Spleen (tissue), 11 donors: ENCODE measurements at regions not wholly inside any gene's neighbourhood (a gene's known extent, or its start where the extent isn't known, plus 50 kb on each side); places are given as distances from the start of the nearest gene placed in this dataset.

Experiments
- DNase-seq: peaks from one replicate; pipeline ENCODE4 v3.0.0-alpha.2; 2020
- H3K27ac ChIP-seq, 8 donors: fragments of 200-600 bp; sonication (generic) in 7 of 8; 1 replicate in 4 of 8; 2 replicates in 4 of 8; pipeline versions ENCODE4 v1.5.0 to v1.8.0; 2016 to 2021; ENCODE audit warnings: inconsistent platforms in 4 of 8, mild to moderate bottlenecking in 4 of 8, moderate library complexity in 1 of 8
- H3K27me3 ChIP-seq, 7 donors: fragments of 200-600 bp; sonication (generic) in 6 of 7; replicated peaks in 1 of 7; 1 replicate in 4 of 7; 2 replicates in 3 of 7; pipeline versions ENCODE4 v1.5.0 to v1.8.0; 2016 to 2021; ENCODE audit warnings: inconsistent platforms in 3 of 7, mild to moderate bottlenecking in 1 of 7
- H3K36me3 ChIP-seq, 6 donors: fragments of 200-600 bp; sonication (generic) in 5 of 6; 1 replicate in 4 of 6; 2 replicates in 2 of 6; pipeline versions ENCODE4 v1.5.0 to v1.8.0; 2016 to 2021; ENCODE audit warnings: inconsistent platforms in 2 of 6
- H3K4me1 ChIP-seq, 6 donors: fragments of 200-600 bp; sonication (generic) in 5 of 6; 1 replicate in 3 of 6; 2 replicates in 3 of 6; pipeline versions ENCODE4 v1.5.0 to v1.8.0; 2016 to 2021; ENCODE audit warnings: inconsistent platforms in 3 of 6
- H3K4me3 ChIP-seq, 8 donors: fragments of 200-600 bp; sonication (generic) in 7 of 8; 1 replicate in 4 of 8; 2 replicates in 4 of 8; pipeline versions ENCODE4 v1.5.0 to v1.8.0; 2016 to 2021; ENCODE audit warnings: inconsistent platforms in 4 of 8, mild to moderate bottlenecking in 4 of 8, moderate library complexity in 2 of 8
- H3K9me3 ChIP-seq, 8 donors: fragments of 200-600 bp; sonication (generic) in 7 of 8; 1 replicate in 4 of 8; 2 replicates in 4 of 8; pipeline versions ENCODE4 v1.5.0 to v1.8.0; 2016 to 2021; ENCODE audit warnings: inconsistent platforms in 4 of 8
- CTCF ChIP-seq, 11 experiments: fragments of 200-600 bp in 7 of 11; fragments of 450-650 bp in 4 of 11; sonication (generic) in 4 of 11; IDR thresholded peaks in 8 of 11; conservative IDR thresholded peaks in 3 of 11; 1 replicate in 7 of 11; 2 replicates in 4 of 11; pipeline versions ENCODE4 v1.4.0 to v1.8.0; 2016 to 2021; ENCODE audit warnings: antibody characterized with exemption in 11 of 11, inconsistent platforms in 4 of 11, mild to moderate bottlenecking in 1 of 11
- POLR2A ChIP-seq, 3 donors: fragments of 450-650 bp; IDR thresholded peaks; one replicate each; pipeline ENCODE4 v1.5.1; 2017; ENCODE audit warnings: antibody characterized with exemption in 3 of 3, mild to moderate bottlenecking in 1 of 3
- POLR2AphosphoS5 ChIP-seq, 3 donors: sonication (generic); formaldehyde crosslinking; IDR thresholded peaks; one replicate each; pipeline ENCODE4 v1.5.1; 2017; ENCODE audit warnings: antibody characterized with exemption in 3 of 3
- WGBS, 5 donors: extraction: QIAGEN DNeasy Blood & Tissue Kit in 3 of 5; methylation state at CpG; one replicate each; pipeline versions ENCODE4 v1.1.5 to v1.1.7; 2013 to 2018; 5-methylcytosine and 5-hydroxymethylcytosine counted together
- intact Hi-C: fragments of 100-400 bp; cut with DNase I; formaldehyde crosslinking; loops from one replicate; pipeline ENCODE4 v1.15.0; 2023; ENCODE audit warnings: low total_unique reads
- donor health status: healthy with polysubstance abuse.
- donor health status: DM: no; HTN: no; CAD: no; lungs with moderate emphysema.
- donor health status: DM: no; HTN: no; CAD: no.
- donor health status: Bipolar disorder and iron deficiency.
- donor health status: healthy.
- donor health status: DM: no; HTN: no; CAD: no.
- donor health status: DM: yes; HTN: yes; CAD: no.

DNA sequence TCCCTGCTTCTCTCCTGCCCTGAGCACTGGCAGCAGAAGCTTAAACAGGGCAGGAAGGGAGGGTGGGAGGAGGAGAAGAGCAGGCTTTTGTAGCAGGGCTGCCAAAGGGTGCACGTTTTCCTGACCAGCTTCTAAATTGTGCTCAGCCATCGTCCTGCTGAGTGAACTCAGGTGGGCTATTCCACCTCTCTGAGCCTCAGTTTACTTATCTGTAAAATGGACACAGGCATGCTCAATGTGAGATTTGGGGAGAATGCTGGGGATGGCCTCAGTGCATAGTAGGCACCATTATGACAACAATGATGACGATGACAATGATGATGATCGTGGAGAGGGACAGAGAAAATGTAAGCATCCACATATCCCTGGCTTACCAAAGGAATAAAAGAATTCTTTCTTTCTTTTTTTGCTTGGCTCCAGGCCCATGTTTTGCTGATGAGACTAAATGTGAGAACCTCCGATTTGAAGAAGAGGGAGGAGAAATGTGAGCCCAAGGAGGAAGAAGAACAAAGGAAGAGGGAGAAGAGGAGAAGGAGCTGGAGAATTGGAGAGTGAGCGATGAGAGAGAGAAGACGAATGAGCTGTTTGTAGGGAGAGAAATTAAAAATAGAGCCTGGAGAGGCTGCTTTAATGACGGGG is 105.5 kb upstream of the MYL2 start:
- H3K4me3 ChIP-seq, result no peak overlapping the region
- 46 to 62% (median 54%) methylated on average over 8 of the region's 8 CpGs for WGBS, 5 donors
- peaks cover 0 to 15% (median 2%) of the 10 kb centered on the region in 6 donors for H3K4me1 ChIP-seq
- H3K36me3 ChIP-seq, result no peaks in the 10 kb centered on the region
- H3K27ac ChIP-seq, result no peak overlapping the region
- TF ChIP-seq POLR2AphosphoS5 (IDR thresholded peaks at IDR 0.05), result no peak
- no peak for TF ChIP-seq POLR2A (IDR thresholded peaks at IDR 0.05)
- no peak for TF ChIP-seq CTCF (IDR thresholded peaks at IDR 0.05 in 8 of 11, conservative IDR thresholded peaks at IDR 0.05 in 3 of 11)
- no peaks in the 10 kb centered on the region for H3K9me3 ChIP-seq
- DNase-seq, result no peak
- intact Hi-C loops, result loop anchor here (10.0 kb wide), 1 partner anchor 149 kb away; no protein-coding TSS in a partner anchor
- peaks cover 0 to 96% (median 13%) of the 10 kb centered on the region in 7 donors for H3K27me3 ChIP-seq

DNA sequence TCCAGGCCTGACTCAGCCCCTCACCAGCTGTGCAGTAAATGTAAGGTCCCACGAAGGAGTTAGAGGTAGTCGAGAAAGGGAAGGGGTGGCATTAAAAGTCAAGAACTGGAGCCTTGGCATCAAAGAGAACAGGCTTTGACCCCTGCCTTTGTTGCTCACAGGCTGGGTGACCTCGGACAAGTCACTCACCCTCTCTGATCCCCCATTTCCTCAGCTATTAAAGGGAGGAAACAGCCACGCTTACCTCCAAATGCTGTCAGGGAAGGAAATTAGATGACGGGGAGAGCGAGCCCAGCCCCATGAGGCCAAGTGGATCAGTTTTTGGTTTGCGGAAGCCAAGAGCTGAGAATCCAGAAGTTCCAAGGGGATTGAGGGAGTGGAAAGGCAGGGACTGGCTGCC is 104.9 kb upstream of the MYL2 start:
- WGBS, 5 donors, result 48 to 62% (median 55%) methylated on average over 7 of the region's 7 CpGs
- H3K36me3 ChIP-seq, result no peaks in the 10 kb centered on the region
- no peak overlapping the region for H3K27ac ChIP-seq
- no peak overlapping the region for H3K4me3 ChIP-seq
- no peaks in the 10 kb centered on the region for H3K9me3 ChIP-seq
- intact Hi-C loops, result loop anchor here (10.0 kb wide), 1 partner anchor 150 kb away; no protein-coding TSS in a partner anchor
- peak; percentile 13 for DNase-seq
- peaks cover 0 to 15% (median 2%) of the 10 kb centered on the region in 6 donors for H3K4me1 ChIP-seq
- peaks cover 0 to 96% (median 7%) of the 10 kb centered on the region in 7 donors for H3K27me3 ChIP-seq
- TF ChIP-seq POLR2AphosphoS5 (IDR thresholded peaks at IDR 0.05) (no peak), CTCF (IDR thresholded peaks at IDR 0.05 in 8 of 11, conservative IDR thresholded peaks at IDR 0.05 in 3 of 11) (no peak), POLR2A (IDR thresholded peaks at IDR 0.05) (no peak)

GRCh38 chr12:111024205-111024801 is 103.9 kb upstream of the MYL2 start:
- H3K27me3 ChIP-seq, result peaks cover 0 to 93% (median 0%) of the 10 kb centered on the region in 7 donors
- peaks cover 0 to 15% (median 2%) of the 10 kb centered on the region in 6 donors for H3K4me1 ChIP-seq
- no peak overlapping the region for H3K4me3 ChIP-seq
- H3K9me3 ChIP-seq, result no peaks in the 10 kb centered on the region
- intact Hi-C loops, result loop anchor here (10.0 kb wide), 1 partner anchor 150 kb away; no protein-coding TSS in a partner anchor
- peak; percentile 82 for DNase-seq
- TF ChIP-seq POLR2A (IDR thresholded peaks at IDR 0.05) (no peak), CTCF (IDR thresholded peaks at IDR 0.05 in 8 of 11, conservative IDR thresholded peaks at IDR 0.05 in 3 of 11) (peak; percentile 38 to 87 (median 69)), POLR2AphosphoS5 (IDR thresholded peaks at IDR 0.05) (no peak)
- no peak overlapping the region for H3K27ac ChIP-seq
- no peaks in the 10 kb centered on the region for H3K36me3 ChIP-seq
- WGBS, 5 donors, result 6 to 10% (median 8%) methylated on average over 8 of the region's 8 CpGs

GRCh38 chr12:111022386-111022785 is 102.0 kb upstream of the MYL2 start:
- DNase-seq, result peak; percentile 17
- Histone ChIP-seq H3K4me3 (no peak overlapping the region), H3K27me3 (peaks cover 0 to 85% (median 0%) of the 10 kb centered on the region in 7 donors), H3K27ac (no peak overlapping the region), H3K9me3 (no peaks in the 10 kb centered on the region), H3K4me1 (peaks cover 0 to 15% (median 2%) of the 10 kb centered on the region in 6 donors), H3K36me3 (no peaks in the 10 kb centered on the region)
- intact Hi-C loops, result loop anchor here (10.0 kb wide), 1 partner anchor 152 kb away; no protein-coding TSS in a partner anchor
- no peak for TF ChIP-seq CTCF (IDR thresholded peaks at IDR 0.05 in 8 of 11, conservative IDR thresholded peaks at IDR 0.05 in 3 of 11)
- TF ChIP-seq POLR2A (IDR thresholded peaks at IDR 0.05), result no peak
- TF ChIP-seq POLR2AphosphoS5 (IDR thresholded peaks at IDR 0.05), result no peak
- WGBS, 5 donors, result 81 to 94% (median 86%) methylated on average over 4 of the region's 4 CpGs
